Mesendoderm (in vitro differentiated cells): ENCODE measurements at regions not wholly inside any gene's neighbourhood (a gene's known extent, or its start where the extent isn't known, plus 50 kb on each side); places are given as distances from the start of the nearest gene placed in this dataset.

Experiments
- DNase-seq: peaks from one replicate; pipeline ENCODE4 v3.0.0; 2013
- H2AK5ac ChIP-seq: 2 replicates; pipeline ENCODE4 v1.6.1; 2013; ENCODE audit warnings: low read length, inconsistent platforms
- H2BK120ac ChIP-seq: 2 replicates; pipeline ENCODE4 v1.6.1; 2013; ENCODE audit warnings: low read depth, mild to moderate bottlenecking, low read length, moderate library complexity, mixed read lengths
- H2BK15ac ChIP-seq: replicated peaks from 2 replicates; pipeline ENCODE4 v1.6.1; 2013; ENCODE audit warnings: low read depth, mild to moderate bottlenecking, moderate library complexity
- H2BK5ac ChIP-seq: 2 replicates; pipeline ENCODE4 v1.6.1; 2013; ENCODE audit warnings: low read length, inconsistent platforms
- H3K18ac ChIP-seq: 2 replicates; pipeline ENCODE4 v1.6.1; 2013; ENCODE audit warnings: mild to moderate bottlenecking, low read length, mixed read lengths
- H3K23ac ChIP-seq: one replicate; pipeline ENCODE4 v1.6.1; 2013; ENCODE audit warnings: low read length
- H3K27ac ChIP-seq: 2 replicates; pipeline ENCODE4 v1.5.1; 2013; ENCODE audit warnings: low read depth, mild to moderate bottlenecking, inconsistent platforms, low read length, moderate library complexity
- H3K27me3 ChIP-seq: 2 replicates; pipeline ENCODE4 v1.6.1; 2013; ENCODE audit warnings: low read length, control low read depth, mild to moderate bottlenecking, inconsistent platforms; ENCODE audit not compliant: insufficient read depth, poor library complexity
- H3K36me3 ChIP-seq: 2 replicates; pipeline ENCODE4 v1.6.1; 2013; ENCODE audit warnings: low read length, inconsistent platforms; ENCODE audit not compliant: control insufficient read depth, insufficient read depth
- H3K4ac ChIP-seq: one replicate; pipeline ENCODE4 v1.6.1; 2013; ENCODE audit warnings: low read depth, mild to moderate bottlenecking, low read length, moderate library complexity
- H3K4me1 ChIP-seq: 2 replicates; pipeline ENCODE4 v1.6.1; 2013; ENCODE audit warnings: low read depth, low read length, inconsistent platforms; ENCODE audit not compliant: control insufficient read depth
- H3K4me2 ChIP-seq: 2 replicates; pipeline ENCODE4 v1.6.1; 2013; ENCODE audit warnings: low read length
- H3K4me3 ChIP-seq: 2 replicates; pipeline ENCODE4 v1.5.1; 2013; ENCODE audit warnings: mild to moderate bottlenecking, low read length
- H3K56ac ChIP-seq: one replicate; pipeline ENCODE4 v1.6.1; 2013; ENCODE audit warnings: low read length
- H3K79me1 ChIP-seq: 2 replicates; pipeline ENCODE4 v1.6.1; 2013; ENCODE audit warnings: low read length, inconsistent platforms
- H3K79me2 ChIP-seq: 2 replicates; pipeline ENCODE4 v1.6.1; 2013; ENCODE audit warnings: mild to moderate bottlenecking, low read length; ENCODE audit not compliant: control insufficient read depth, insufficient read depth
- H3K9ac ChIP-seq: 2 replicates; pipeline ENCODE4 v1.6.1; 2013; ENCODE audit warnings: low read length, inconsistent platforms
- H4K5ac ChIP-seq: one replicate; pipeline ENCODE4 v1.6.1; 2013; ENCODE audit warnings: low read length
- H4K8ac ChIP-seq: one replicate; pipeline ENCODE4 v1.6.1; 2013; ENCODE audit warnings: low read depth, mild to moderate bottlenecking, control low read depth, low read length, moderate library complexity
- WGBS: extraction: QIAGEN DNeasy Blood & Tissue Kit; methylation state at CpG from one replicate; pipeline ENCODE4 v1.1.7; 2013; ENCODE audit warnings: low lambda C conversion rate, missing lambda C conversion rate; ENCODE audit not compliant: insufficient coverage; ENCODE audit errors: extremely low coverage; 5-methylcytosine and 5-hydroxymethylcytosine counted together

GRCh38 chr5:77845324-77845646, 69.1 kb upstream of the TBCA start:
- Histone ChIP-seq H3K79me1 (no peaks in the 10 kb centered on the region), H3K4me2 (no peak overlapping the region), H4K8ac (no peak overlapping the region), H3K4ac (no peak overlapping the region), H3K27me3 (peaks cover 52% of the 10 kb centered on the region), H2BK15ac (no peak overlapping the region), H2BK120ac (no peak overlapping the region), H2AK5ac (no peak overlapping the region), H3K27ac (no peak overlapping the region), H3K79me2 (no peaks in the 10 kb centered on the region), H3K4me1 (peaks cover 4% of the 10 kb centered on the region), H3K9ac (no peak overlapping the region), H4K5ac (no peak overlapping the region), H3K36me3 (no peaks in the 10 kb centered on the region), H3K18ac (no peak overlapping the region), H3K4me3 (no peak overlapping the region), H3K23ac (no peak overlapping the region), H3K56ac (no peak overlapping the region), H2BK5ac (no peak overlapping the region)
- no CpG with 5 or more reads among the region's 5 CpGs for WGBS
- no peak for DNase-seq

- H3K27me3 ChIP-seq = peaks cover 51% of the 10 kb centered on the region
- H3K27ac ChIP-seq = no peak overlapping the region
- no peaks in the 10 kb centered on the region for H3K36me3 ChIP-seq
- H2BK15ac ChIP-seq = no peak overlapping the region
- H3K4me3 ChIP-seq = no peak overlapping the region
- H4K5ac ChIP-seq = no peak overlapping the region
- no peak for DNase-seq
- H3K4ac ChIP-seq = no peak overlapping the region
- H4K8ac ChIP-seq = no peak overlapping the region
- no peaks in the 10 kb centered on the region for H3K79me1 ChIP-seq
- no CpG with 5 or more reads among the region's 48 CpGs for WGBS
- no peak overlapping the region for H3K23ac ChIP-seq
- peak overlapping the region; percentile 33 for H3K18ac ChIP-seq
- H3K79me2 ChIP-seq = no peaks in the 10 kb centered on the region
- no peak overlapping the region for H2AK5ac ChIP-seq
- peak overlapping the region; percentile 83 for H2BK120ac ChIP-seq
- peak overlapping the region; percentile 50 for H3K9ac ChIP-seq
- peak overlapping the region; percentile 85 for H3K4me2 ChIP-seq
- no peak overlapping the region for H2BK5ac ChIP-seq
- H3K56ac ChIP-seq = peak overlapping the region; percentile 73
- peaks cover 4% of the 10 kb centered on the region for H3K4me1 ChIP-seq
These were observed 68.6 kb upstream of the TBCA start for GRCh38 chr5:77844623-77845323.

GRCh38 chr5:77844373-77844622, 68.2 kb upstream of the TBCA start:
- no peak overlapping the region for H3K27ac ChIP-seq
- no peak overlapping the region for H3K4me3 ChIP-seq
- no peak overlapping the region for H2BK15ac ChIP-seq
- peak; percentile 67 for DNase-seq
- H2AK5ac ChIP-seq = no peak overlapping the region
- peak overlapping the region; percentile 33 for H3K18ac ChIP-seq
- H2BK5ac ChIP-seq = no peak overlapping the region
- no peak overlapping the region for H3K23ac ChIP-seq
- no peak overlapping the region for H4K8ac ChIP-seq
- H3K4me1 ChIP-seq = peaks cover 4% of the 10 kb centered on the region
- no peak overlapping the region for H4K5ac ChIP-seq
- no peak overlapping the region for H3K4ac ChIP-seq
- peak overlapping the region; percentile 73 for H3K56ac ChIP-seq
- peaks cover 47% of the 10 kb centered on the region for H3K27me3 ChIP-seq
- H2BK120ac ChIP-seq = peak overlapping the region; percentile 83
- no peaks in the 10 kb centered on the region for H3K79me1 ChIP-seq
- no peaks in the 10 kb centered on the region for H3K79me2 ChIP-seq
- H3K9ac ChIP-seq = peak overlapping the region; percentile 50
- H3K36me3 ChIP-seq = no peaks in the 10 kb centered on the region
- H3K4me2 ChIP-seq = peak overlapping the region; percentile 85
- WGBS = no CpG with 5 or more reads among the region's 10 CpGs

GRCh38 chr5:77843570-77844372, 67.6 kb upstream of the TBCA start:
- H2BK15ac ChIP-seq = no peak overlapping the region
- H3K23ac ChIP-seq = peak overlapping the region; percentile 32
- no peak overlapping the region for H4K8ac ChIP-seq
- H3K4me1 ChIP-seq = peaks cover 4% of the 10 kb centered on the region
- H3K4me3 ChIP-seq = no peak overlapping the region
- H3K4me2 ChIP-seq = peak overlapping the region; percentile 85
- peak overlapping the region; percentile 50 for H3K9ac ChIP-seq
- H2AK5ac ChIP-seq = no peak overlapping the region
- H4K5ac ChIP-seq = no peak overlapping the region
- H3K27ac ChIP-seq = no peak overlapping the region
- peak overlapping the region; percentile 73 for H3K56ac ChIP-seq
- H2BK120ac ChIP-seq = no peak overlapping the region
- peak; percentile 57 for DNase-seq
- no CpG with 5 or more reads among the region's 24 CpGs for WGBS
- no peaks in the 10 kb centered on the region for H3K79me1 ChIP-seq
- H3K18ac ChIP-seq = peak overlapping the region; percentile 85
- H3K36me3 ChIP-seq = no peaks in the 10 kb centered on the region
- H2BK5ac ChIP-seq = no peak overlapping the region
- no peaks in the 10 kb centered on the region for H3K79me2 ChIP-seq
- no peak overlapping the region for H3K4ac ChIP-seq
- H3K27me3 ChIP-seq = peaks cover 46% of the 10 kb centered on the region

GRCh38 chr5:77842243-77842642, 66.1 kb upstream of the TBCA start:
- Histone ChIP-seq H3K79me1 (no peaks in the 10 kb centered on the region), H3K4me2 (no peak overlapping the region), H3K9ac (no peak overlapping the region), H2AK5ac (no peak overlapping the region), H3K36me3 (no peaks in the 10 kb centered on the region), H3K4me3 (no peak overlapping the region), H4K8ac (no peak overlapping the region), H2BK120ac (no peak overlapping the region), H2BK15ac (no peak overlapping the region), H3K27me3 (peaks cover 42% of the 10 kb centered on the region), H3K4me1 (peaks cover 4% of the 10 kb centered on the region), H3K18ac (no peak overlapping the region), H3K27ac (no peak overlapping the region), H2BK5ac (no peak overlapping the region), H3K23ac (no peak overlapping the region), H3K79me2 (no peaks in the 10 kb centered on the region), H3K4ac (no peak overlapping the region), H4K5ac (no peak overlapping the region), H3K56ac (no peak overlapping the region)
- no peak for DNase-seq
- WGBS = no CpG with 5 or more reads among the region's 2 CpGs
